ENCODE measurements at regions not wholly inside any gene's neighbourhood (a gene's known extent, or its start where the extent isn't known, plus 50 kb on each side); places are given as distances from the start of the nearest gene placed in this dataset.
A peak's percentile ranks its signal among the peaks of the same experiment; 100 is the strongest.

DNA sequence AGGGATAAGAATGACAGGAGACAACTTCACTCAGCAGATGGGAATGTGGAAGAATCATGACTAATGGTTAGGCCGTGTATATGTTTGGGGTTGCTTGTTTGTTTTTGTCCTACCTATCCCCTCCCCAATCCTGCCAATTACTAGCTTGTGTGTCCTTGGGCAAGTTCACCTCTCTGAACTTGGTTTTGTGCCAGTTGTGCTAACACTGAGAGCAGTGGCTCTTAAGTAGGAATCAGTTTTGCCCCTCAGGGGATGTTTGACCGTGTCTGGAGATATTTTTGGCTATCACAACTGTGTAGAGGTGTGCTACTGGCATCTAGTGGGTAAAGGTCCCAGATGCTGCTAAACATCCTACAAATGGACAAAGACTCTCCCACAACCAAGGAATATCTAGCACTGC is 287.0 kb downstream of the DMRT2 start:
- Histone ChIP-seq H3K27me3 (no peaks in the 10 kb centered on the region), H3K9me3 (no peaks in the 10 kb centered on the region), H3K36me3 (no peaks in the 10 kb centered on the region), H3K4me1 (no peaks in the 10 kb centered on the region), H3K27ac (no peak overlapping the region), H3K4me3 (no peak overlapping the region)
- ATAC-seq (no peak), DNase-seq (peak in 1 of 6 donors; percentile 2), FAIRE-seq (no peak)
- 11 to 14% methylated on average over 2 of the region's 2 CpGs for WGBS, 2 donors
- intact Hi-C loops (cut with DNase I), result no loop called here
- TF ChIP-seq, protein P1, sequence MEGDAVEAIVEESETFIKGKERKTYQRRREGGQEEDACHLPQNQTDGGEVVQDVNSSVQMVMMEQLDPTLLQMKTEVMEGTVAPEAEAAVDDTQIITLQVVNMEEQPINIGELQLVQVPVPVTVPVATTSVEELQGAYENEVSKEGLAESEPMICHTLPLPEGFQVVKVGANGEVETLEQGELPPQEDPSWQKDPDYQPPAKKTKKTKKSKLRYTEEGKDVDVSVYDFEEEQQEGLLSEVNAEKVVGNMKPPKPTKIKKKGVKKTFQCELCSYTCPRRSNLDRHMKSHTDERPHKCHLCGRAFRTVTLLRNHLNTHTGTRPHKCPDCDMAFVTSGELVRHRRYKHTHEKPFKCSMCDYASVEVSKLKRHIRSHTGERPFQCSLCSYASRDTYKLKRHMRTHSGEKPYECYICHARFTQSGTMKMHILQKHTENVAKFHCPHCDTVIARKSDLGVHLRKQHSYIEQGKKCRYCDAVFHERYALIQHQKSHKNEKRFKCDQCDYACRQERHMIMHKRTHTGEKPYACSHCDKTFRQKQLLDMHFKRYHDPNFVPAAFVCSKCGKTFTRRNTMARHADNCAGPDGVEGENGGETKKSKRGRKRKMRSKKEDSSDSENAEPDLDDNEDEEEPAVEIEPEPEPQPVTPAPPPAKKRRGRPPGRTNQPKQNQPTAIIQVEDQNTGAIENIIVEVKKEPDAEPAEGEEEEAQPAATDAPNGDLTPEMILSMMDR (IDR thresholded peaks at IDR 0.05), result no peak

DNA sequence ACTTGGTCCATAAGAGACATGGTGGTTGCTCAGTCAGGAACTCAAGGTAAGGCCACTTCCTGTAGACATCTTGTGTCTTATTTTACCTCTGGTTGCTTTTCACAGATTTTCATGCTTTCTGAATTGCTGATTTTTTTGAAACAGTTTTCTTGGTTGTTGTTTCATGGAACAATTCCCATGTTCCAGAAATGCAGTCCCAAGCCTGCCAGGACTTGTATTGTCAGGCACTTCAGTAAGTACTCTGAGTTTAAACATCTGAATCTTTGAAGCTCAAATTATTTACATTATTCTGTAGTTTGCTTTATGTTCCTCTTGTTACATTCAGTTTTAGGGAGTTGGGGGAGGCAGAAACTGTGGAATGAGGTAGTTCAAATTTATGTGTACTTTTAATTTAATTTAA is 290.2 kb downstream of the DMRT2 start:
- intact Hi-C loops (cut with DNase I), result no loop called here

DNA sequence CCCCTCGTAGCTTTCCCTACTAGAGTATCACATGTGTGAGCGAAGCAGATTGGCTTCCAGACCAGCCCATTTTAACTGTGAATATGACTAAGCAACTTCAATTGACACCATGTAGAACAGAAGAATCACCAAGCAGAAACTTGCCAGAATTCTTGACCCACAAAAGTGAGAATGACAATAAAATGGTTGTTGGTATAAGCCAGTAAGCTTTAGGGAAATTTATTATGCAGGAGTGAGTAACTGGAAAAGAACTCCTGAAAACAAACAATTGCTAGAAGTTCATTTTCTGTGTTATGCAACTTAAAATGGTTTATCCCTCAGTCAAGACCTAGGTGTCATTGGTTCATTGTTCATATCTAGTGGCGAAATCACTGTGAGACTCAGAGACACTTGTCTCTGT is 303.1 kb downstream of the DMRT2 start:
- Histone ChIP-seq H3K36me3 (no peaks in the 10 kb centered on the region), H3K4me1 (no peaks in the 10 kb centered on the region), H3K27me3 (no peaks in the 10 kb centered on the region), H3K4me3 (no peak overlapping the region), H3K27ac (no peak overlapping the region), H3K9me3 (no peaks in the 10 kb centered on the region)
- 67 to 77% methylated on average over 3 of the region's 3 CpGs for WGBS, 2 donors
- DNase-seq, result no peak
- TF ChIP-seq, protein P1 (IDR thresholded peaks at IDR 0.05), result no peak
- ATAC-seq, result no peak
- intact Hi-C loops (cut with DNase I), result no loop called here
- no peak for FAIRE-seq

More for the DNA sequence above, 290.2 kb downstream of the DMRT2 start:
- FAIRE-seq, result no peak
- DNase-seq, result no peak
- no peaks in the 10 kb centered on the region for H3K36me3 ChIP-seq
- H3K4me3 ChIP-seq, result no peak overlapping the region
- no peaks in the 10 kb centered on the region for H3K4me1 ChIP-seq
- no peaks in the 10 kb centered on the region for H3K9me3 ChIP-seq
- TF ChIP-seq, protein P1 (IDR thresholded peaks at IDR 0.05), result no peak
- no peak overlapping the region for H3K27ac ChIP-seq
- ATAC-seq, result no peak
- no peaks in the 10 kb centered on the region for H3K27me3 ChIP-seq

DNA sequence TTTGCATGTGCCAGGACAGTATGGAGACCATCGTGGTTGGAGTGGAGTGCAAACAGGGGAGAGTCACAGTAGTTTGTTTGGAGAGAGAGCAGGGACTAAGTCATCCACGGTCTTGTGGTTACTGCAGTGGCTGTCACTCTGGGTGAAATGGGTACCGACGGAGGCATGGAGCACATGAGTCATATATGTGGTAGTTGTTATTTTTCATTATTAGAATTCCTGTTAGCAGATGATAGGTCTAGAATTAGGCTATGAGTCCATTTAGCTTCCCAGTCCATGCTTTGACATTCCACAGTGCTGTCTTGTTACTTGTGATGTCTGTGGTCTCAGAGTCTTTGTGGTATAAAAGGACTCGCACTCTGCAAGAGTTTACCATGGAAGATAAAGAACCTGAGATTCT is 303.9 kb downstream of the DMRT2 start:
- Histone ChIP-seq H3K27ac (no peak overlapping the region), H3K4me1 (no peaks in the 10 kb centered on the region), H3K9me3 (no peaks in the 10 kb centered on the region), H3K27me3 (no peaks in the 10 kb centered on the region), H3K36me3 (no peaks in the 10 kb centered on the region), H3K4me3 (no peak overlapping the region)
- ATAC-seq (no peak), DNase-seq (no peak), FAIRE-seq (no peak)
- TF ChIP-seq, protein P1 (IDR thresholded peaks at IDR 0.05), result no peak
- intact Hi-C loops (cut with DNase I), result no loop called here
- 64 to 67% methylated on average over 5 of the region's 5 CpGs for WGBS, 2 donors

DNA sequence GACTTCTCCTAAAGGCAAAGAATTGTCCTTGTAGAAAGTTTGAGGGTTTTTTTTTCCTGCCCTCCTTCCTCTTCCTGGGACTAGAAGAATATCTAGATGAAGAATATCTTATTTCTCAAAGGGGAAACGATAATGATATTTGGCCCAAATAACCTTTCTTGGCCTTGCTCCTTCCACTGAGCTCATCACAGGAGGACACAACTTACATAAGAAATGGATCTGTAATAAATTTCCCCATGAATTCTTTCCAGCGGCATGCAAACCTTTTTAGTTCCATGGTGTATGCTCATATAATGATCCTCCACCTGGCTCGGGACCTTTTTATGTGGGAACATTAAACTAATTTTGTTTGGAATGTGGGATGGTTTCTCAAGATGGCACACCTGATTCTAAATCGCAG is 304.4 kb downstream of the DMRT2 start:
- no peak overlapping the region for H3K4me3 ChIP-seq

More for the DNA sequence above, 304.4 kb downstream of the DMRT2 start:
- no peak for FAIRE-seq
- Histone ChIP-seq H3K36me3 (no peaks in the 10 kb centered on the region), H3K9me3 (no peaks in the 10 kb centered on the region), H3K4me1 (no peaks in the 10 kb centered on the region), H3K27me3 (no peaks in the 10 kb centered on the region), H3K27ac (no peak overlapping the region)
- no peak for DNase-seq
- TF ChIP-seq, protein P1 (IDR thresholded peaks at IDR 0.05), result no peak
- intact Hi-C loops (cut with DNase I), result no loop called here
- ATAC-seq, result no peak
- 63 to 73% methylated on average over 4 of the region's 4 CpGs for WGBS, 2 donors

Data from pancreas (tissue), 10 donors.